ENCODE measurements at regions not wholly inside any gene's neighbourhood (a gene's known extent, or its start where the extent isn't known, plus 50 kb on each side); places are given as distances from the start of the nearest gene placed in this dataset.

DNA sequence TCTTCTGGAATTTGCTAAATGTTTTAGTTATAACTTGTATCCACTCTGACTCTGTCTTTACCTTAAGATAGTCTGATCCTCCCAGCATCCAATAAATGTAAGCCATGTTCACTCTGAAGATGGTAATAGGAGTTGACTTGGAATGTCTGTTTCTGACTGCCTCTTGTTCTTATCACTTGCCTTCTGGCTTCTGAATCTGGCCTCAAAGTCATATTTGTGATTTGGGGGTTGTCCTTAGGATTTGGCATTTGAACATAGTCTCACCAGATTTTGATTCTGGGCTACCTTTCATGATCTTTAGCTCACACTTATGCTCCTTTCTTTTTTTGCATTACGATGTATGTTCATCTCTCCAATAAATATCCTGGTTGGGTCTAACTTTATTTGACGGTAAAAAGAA is 247.0 kb downstream of the SH2D4B start:
- Histone ChIP-seq H3K9ac (ENCODE audit: low read length) (no peak overlapping the region), H3K27me3 (ENCODE audit: low read length) (no peaks in the 10 kb centered on the region), H3K4me2 (ENCODE audit: low read depth, low read length, poor library complexity, severe bottlenecking) (no peak overlapping the region), H3K4me3 (ENCODE audit: insufficient read depth, low read length, poor library complexity, severe bottlenecking) (no peak overlapping the region), H2AFZ (ENCODE audit: low read depth, low read length, severe bottlenecking) (no peak overlapping the region), H3K79me2 (ENCODE audit: insufficient read depth, low read length) (no peaks in the 10 kb centered on the region), H3K36me3 (ENCODE audit: low read length) (no peaks in the 10 kb centered on the region), H4K20me1 (ENCODE audit: low read depth, low read length) (no peaks in the 10 kb centered on the region), H3K9me2 (replicated peaks; ENCODE audit: insufficient read depth, low read length) (no peaks in the 10 kb centered on the region), H3K27ac (ENCODE audit: low read depth, low read length) (no peak overlapping the region), H3K9me3 (ENCODE audit: insufficient read depth, low read length) (no peaks in the 10 kb centered on the region), H3F3A (ENCODE audit: insufficient read depth) (no peaks in the 10 kb centered on the region)
- no peak for TF ChIP-seq EZH2phosphoT487 (conservative IDR thresholded peaks at IDR 0.05; ENCODE audit: low read length)

DNA sequence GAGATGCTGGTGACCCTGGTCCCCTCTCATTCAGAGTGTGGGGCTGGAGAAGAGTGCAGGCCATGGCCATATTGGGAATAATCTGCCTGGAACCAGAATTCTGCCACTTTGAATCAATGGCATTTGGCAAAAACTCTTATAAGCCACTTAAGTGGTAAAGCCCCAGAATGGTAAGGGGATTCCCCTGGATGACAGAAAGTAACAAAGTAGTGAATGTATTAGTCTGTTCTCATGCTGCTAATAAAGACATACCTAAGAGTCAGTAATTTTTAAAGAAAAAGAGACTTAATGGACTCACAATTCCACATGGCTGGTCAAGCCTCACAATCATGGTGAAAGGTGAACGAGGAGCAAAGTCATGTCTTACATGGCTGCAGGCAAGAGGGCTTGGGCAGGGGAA is 248.6 kb downstream of the SH2D4B start:
- Histone ChIP-seq H3K79me2 (ENCODE audit: insufficient read depth, low read length) (no peaks in the 10 kb centered on the region), H3K4me2 (ENCODE audit: low read depth, low read length, poor library complexity, severe bottlenecking) (no peak overlapping the region), H3K9ac (ENCODE audit: low read length) (no peak overlapping the region), H3K9me3 (ENCODE audit: insufficient read depth, low read length) (no peaks in the 10 kb centered on the region), H3K27me3 (ENCODE audit: low read length) (no peaks in the 10 kb centered on the region), H3K4me3 (ENCODE audit: insufficient read depth, low read length, poor library complexity, severe bottlenecking) (no peak overlapping the region), H3K9me2 (replicated peaks; ENCODE audit: insufficient read depth, low read length) (no peaks in the 10 kb centered on the region), H3K36me3 (ENCODE audit: low read length) (no peaks in the 10 kb centered on the region), H3F3A (ENCODE audit: insufficient read depth) (no peaks in the 10 kb centered on the region), H2AFZ (ENCODE audit: low read depth, low read length, severe bottlenecking) (no peak overlapping the region), H4K20me1 (ENCODE audit: low read depth, low read length) (no peaks in the 10 kb centered on the region), H3K27ac (ENCODE audit: low read depth, low read length) (no peak overlapping the region)
- TF ChIP-seq, protein P1, sequence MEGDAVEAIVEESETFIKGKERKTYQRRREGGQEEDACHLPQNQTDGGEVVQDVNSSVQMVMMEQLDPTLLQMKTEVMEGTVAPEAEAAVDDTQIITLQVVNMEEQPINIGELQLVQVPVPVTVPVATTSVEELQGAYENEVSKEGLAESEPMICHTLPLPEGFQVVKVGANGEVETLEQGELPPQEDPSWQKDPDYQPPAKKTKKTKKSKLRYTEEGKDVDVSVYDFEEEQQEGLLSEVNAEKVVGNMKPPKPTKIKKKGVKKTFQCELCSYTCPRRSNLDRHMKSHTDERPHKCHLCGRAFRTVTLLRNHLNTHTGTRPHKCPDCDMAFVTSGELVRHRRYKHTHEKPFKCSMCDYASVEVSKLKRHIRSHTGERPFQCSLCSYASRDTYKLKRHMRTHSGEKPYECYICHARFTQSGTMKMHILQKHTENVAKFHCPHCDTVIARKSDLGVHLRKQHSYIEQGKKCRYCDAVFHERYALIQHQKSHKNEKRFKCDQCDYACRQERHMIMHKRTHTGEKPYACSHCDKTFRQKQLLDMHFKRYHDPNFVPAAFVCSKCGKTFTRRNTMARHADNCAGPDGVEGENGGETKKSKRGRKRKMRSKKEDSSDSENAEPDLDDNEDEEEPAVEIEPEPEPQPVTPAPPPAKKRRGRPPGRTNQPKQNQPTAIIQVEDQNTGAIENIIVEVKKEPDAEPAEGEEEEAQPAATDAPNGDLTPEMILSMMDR (IDR thresholded peaks at IDR 0.05; ENCODE audit: insufficient read depth, low read length, poor library complexity, severe bottlenecking) = no peak

DNA sequence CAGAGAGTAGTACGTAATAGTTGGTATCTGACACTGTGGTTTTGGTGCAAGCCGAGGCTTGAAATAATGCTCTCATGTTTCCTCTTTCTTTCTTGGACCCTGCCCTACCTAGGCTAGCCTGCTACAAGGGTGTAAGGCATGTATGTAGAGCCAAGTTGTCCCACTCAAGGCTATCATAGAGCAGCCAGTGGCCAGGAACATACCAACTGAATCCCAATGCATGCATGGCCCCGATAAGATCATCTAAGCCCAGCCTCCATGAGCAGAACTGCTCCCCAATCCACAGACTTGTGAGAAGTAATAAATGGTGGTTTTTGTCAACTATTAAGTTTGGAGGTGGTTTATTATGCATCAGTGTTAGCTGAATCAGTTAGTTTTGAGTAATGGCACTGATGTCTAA is 250.2 kb downstream of the SH2D4B start:
- Histone ChIP-seq H3K9me2 (replicated peaks; ENCODE audit: insufficient read depth, low read length) (no peaks in the 10 kb centered on the region), H3F3A (ENCODE audit: insufficient read depth) (no peaks in the 10 kb centered on the region), H3K79me2 (ENCODE audit: insufficient read depth, low read length) (no peaks in the 10 kb centered on the region), H3K36me3 (ENCODE audit: low read length) (no peaks in the 10 kb centered on the region), H3K4me2 (ENCODE audit: low read depth, low read length, poor library complexity, severe bottlenecking) (no peak overlapping the region), H2AFZ (ENCODE audit: low read depth, low read length, severe bottlenecking) (no peak overlapping the region), H4K20me1 (ENCODE audit: low read depth, low read length) (no peaks in the 10 kb centered on the region), H3K4me3 (ENCODE audit: insufficient read depth, low read length, poor library complexity, severe bottlenecking) (no peak overlapping the region), H3K27me3 (ENCODE audit: low read length) (no peaks in the 10 kb centered on the region), H3K27ac (ENCODE audit: low read depth, low read length) (no peak overlapping the region), H3K9ac (ENCODE audit: low read length) (no peak overlapping the region), H3K9me3 (ENCODE audit: insufficient read depth, low read length) (no peaks in the 10 kb centered on the region)
- no peak for TF ChIP-seq EZH2phosphoT487 (conservative IDR thresholded peaks at IDR 0.05; ENCODE audit: low read length)
- TF ChIP-seq, protein P1 (IDR thresholded peaks at IDR 0.05; ENCODE audit: insufficient read depth, low read length, poor library complexity, severe bottlenecking) = no peak

DNA sequence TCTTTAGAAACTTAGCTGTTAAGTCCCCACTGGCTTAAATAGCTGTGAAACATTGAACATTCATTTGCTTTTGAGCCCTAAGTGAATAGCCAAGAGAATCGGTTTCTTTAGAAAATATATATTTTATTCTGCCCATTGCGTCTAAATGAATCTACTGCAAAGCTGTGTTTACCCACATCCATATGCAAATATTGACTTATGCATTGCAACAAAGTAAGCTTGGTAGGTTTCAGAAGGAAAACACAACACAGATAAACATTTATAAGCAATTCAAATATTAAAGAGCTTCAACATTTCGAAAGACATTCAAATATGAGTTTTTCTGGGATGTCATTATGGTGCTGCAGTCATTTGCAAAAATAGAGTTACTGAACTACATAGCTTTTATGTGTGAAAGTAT is 257.3 kb downstream of the SH2D4B start:
- Histone ChIP-seq H3K36me3 (ENCODE audit: low read length) (no peaks in the 10 kb centered on the region), H3K9ac (ENCODE audit: low read length) (no peak overlapping the region), H3K79me2 (ENCODE audit: insufficient read depth, low read length) (no peaks in the 10 kb centered on the region), H3K4me3 (ENCODE audit: insufficient read depth, low read length, poor library complexity, severe bottlenecking) (no peak overlapping the region), H3K27me3 (ENCODE audit: low read length) (no peaks in the 10 kb centered on the region), H3K9me3 (ENCODE audit: insufficient read depth, low read length) (no peaks in the 10 kb centered on the region), H3K4me2 (ENCODE audit: low read depth, low read length, poor library complexity, severe bottlenecking) (no peak overlapping the region), H4K20me1 (ENCODE audit: low read depth, low read length) (no peaks in the 10 kb centered on the region), H3K9me2 (replicated peaks; ENCODE audit: insufficient read depth, low read length) (no peaks in the 10 kb centered on the region), H3K27ac (ENCODE audit: low read depth, low read length) (no peak overlapping the region), H3F3A (ENCODE audit: insufficient read depth) (no peaks in the 10 kb centered on the region), H2AFZ (ENCODE audit: low read depth, low read length, severe bottlenecking) (no peak overlapping the region)
- TF ChIP-seq EZH2phosphoT487 (conservative IDR thresholded peaks at IDR 0.05; ENCODE audit: low read length) = no peak
- TF ChIP-seq, protein P1 (IDR thresholded peaks at IDR 0.05; ENCODE audit: insufficient read depth, low read length, poor library complexity, severe bottlenecking) = no peak

Data from SU-DHL-6 (cell line).